GM18909 (cell line): ENCODE measurements at regions not wholly inside any gene's neighbourhood (a gene's known extent, or its start where the extent isn't known, plus 50 kb on each side); places are given as distances from the start of the nearest gene placed in this dataset.

ENCODE experiments used
- ATAC-seq: cut with Tn5 transposase; IDR thresholded peaks from one replicate; pipeline ENCODE4 v1.9.1; 2021; ENCODE audit warnings: mild to moderate bottlenecking; ENCODE audit not compliant: unreplicated experiment, poor library complexity

DNA sequence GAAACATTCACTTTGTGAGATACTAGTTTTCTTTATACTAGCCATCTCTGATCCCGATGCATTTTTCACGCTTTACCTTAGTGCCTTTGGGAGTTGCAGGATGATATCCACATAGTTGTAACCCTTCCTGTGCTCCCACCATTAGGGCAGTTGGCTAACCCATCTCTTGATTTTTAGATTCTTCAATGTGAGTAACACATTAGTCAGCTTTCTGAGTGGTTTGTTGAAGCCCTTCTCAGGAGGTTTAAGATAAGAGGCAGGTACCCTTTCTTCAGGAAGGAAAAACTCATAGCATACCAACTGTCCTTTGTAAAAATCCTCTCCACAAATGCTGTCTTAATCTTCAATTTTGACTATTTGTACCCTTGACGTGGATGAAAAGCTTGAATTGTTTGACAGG, 392.3 kb downstream of the DMAC1 start:
- ATAC-seq = no peak

DNA sequence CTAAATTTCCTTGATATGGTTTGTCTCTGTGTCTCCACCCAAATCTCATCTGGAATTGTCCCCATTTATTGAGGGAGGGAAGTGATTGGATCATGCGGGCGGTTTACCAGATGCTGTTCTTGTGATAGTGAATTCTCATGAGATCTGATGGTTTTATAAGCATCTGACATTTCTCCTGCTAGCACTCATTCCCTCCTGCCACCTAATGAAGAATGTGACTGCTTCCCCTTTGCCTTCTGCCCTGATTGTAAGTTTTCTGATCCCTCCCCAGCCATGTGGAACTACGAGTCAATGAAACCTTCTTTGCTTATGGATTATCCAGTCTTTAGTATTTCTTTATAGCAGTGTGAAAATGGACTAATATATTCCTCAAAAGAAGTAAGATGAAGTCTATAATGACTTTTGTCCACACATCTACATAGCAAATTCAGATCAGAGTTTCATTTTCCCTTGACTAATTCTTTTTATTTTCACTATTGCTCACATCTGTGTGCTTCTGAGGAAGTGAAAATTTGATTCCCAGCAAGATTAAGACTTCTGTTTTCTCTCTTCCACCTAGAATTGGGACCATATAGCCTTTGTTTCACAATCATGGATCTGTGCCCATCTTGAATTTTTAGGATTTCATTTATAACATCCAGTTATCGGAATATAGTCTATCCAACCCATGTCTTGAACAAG, 393.5 kb downstream of the DMAC1 start:
- peak; percentile 75 for ATAC-seq

DNA sequence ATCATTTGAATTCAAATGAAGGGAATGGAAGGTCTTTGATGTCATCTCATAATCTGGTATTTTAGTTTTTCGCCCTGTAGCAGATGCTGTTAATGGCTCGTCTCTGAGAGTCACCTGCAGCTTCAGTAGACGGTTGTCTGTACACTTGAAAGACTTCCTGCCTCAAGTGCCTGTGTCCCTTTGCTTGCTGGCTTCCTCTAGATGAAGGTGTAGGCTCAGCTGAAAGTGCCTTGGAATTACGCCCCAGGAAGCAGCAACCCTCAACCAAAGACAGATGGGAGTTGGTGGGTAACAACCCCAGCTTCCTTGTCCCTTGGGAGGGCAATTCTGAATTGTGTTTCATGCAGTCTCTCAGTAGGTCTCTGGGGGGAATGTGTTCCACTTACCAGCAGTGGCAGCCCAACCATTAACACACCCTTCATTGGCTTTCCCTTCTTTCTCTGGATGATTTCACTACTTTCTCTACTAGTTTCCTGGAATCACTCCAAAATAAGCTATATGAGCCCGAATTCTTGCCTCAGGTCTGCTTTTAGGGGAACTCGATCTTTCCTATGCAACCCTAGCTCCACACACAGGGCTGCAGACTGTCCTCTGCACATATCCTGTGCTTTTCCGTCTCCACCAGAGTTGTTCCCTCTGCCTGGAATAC, 395.6 kb downstream of the DMAC1 start:
- ATAC-seq = no peak

DNA sequence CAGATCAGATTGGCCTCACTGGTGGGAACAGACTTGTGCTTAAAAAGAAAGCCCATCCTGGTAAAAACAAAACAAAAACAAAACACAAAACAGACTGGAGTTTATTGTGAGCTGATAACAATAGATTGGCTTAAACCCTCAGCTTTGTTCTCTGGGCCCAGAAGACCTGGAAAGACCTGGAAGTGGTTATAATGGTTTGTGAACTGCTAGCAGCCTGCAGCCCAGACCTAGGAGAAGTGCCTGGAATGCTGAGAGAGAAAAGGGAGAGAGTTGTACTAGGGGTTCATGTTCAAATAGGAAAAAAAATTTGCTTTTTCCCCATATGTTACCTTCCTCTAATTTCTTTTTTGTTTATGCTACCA, 396.6 kb downstream of the DMAC1 start:
- no peak for ATAC-seq

DNA sequence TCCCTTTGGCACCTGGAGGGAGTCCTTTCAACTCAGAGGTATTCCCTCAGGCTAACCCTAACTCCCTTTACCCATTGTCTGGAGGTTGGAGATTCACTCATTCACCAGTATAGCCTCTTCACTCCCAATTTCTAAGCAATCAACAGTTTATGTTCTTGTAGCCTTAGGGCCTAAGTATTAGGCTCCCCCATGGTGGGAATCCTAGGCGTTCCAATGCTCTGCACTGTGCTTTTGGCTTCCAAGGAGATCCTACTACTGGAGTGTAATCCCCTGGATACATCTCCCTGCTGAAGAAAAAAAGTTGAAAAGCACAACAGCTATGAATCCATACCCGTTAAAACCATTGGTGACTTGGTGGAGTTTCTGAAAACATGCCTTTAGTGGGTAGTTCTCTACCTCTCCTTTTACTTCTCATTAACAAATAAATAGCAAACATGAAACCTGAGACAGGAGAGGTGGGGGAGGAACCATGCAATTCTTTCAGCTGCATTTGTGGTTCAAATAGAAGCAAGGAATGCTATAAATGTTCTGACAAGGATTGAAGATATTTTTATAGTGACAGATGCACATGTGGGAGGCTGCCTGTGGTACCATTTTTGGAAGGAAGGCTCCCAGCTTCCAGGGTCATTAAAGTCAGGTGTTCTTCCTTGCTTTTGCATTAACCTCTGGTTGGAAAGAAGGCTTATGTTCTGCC, 397.1 kb downstream of the DMAC1 start:
- ATAC-seq = no peak

DNA sequence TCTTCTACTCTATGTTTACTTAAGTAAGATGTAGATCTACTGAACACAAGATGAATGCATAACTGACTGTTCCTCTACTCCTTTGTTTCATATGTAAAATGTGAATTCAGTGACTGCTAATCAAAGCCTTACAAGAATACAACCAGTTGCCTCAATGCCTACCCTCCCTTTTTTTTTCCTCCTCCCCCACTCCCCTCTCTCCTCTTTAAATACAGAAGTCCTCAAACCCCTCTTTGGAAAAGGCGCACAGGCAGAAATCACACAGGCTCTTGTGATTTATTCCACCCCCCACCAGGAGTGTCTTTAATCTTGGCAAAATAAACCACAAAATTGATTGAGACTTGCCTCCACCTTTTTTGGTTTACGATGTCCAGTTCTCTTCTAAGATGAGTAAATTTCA, 398.5 kb downstream of the DMAC1 start:
- no peak for ATAC-seq

DNA sequence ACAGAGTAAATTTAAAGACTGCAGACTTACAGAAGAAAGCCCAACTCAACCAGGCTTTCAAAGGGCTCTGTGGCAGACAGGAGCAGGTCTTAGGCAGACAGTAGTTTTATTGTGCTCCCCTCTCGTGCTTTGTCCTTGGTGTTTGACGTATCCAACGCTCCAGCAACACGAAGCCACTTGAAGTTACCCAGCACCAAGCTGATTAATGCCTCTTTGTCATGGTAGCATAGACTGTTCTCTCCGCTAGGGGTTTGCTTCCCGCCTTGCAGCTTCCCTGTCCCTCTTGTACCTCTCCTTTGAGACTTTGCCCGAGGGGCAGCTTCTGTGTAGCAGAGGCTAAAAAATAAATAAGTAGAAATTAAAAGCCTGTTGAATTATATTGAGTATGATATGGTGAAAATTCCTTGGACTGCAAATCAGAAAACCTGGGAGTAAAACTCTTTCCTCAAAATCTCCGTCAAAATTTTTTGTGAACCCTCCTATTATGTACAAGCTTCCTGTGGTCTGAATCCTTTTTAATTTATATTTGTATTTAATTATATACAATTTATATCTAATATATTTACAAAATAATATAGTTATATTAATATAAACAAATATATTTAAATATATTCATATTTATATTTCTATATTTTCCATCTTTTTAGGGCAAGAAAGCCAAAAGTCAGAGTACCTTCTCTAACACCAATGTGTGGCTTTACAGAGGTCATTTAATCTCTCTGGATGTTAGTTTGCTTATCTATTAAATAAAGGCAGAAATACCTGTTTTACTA, 405.4 kb downstream of the DMAC1 start:
- ATAC-seq = no peak

DNA sequence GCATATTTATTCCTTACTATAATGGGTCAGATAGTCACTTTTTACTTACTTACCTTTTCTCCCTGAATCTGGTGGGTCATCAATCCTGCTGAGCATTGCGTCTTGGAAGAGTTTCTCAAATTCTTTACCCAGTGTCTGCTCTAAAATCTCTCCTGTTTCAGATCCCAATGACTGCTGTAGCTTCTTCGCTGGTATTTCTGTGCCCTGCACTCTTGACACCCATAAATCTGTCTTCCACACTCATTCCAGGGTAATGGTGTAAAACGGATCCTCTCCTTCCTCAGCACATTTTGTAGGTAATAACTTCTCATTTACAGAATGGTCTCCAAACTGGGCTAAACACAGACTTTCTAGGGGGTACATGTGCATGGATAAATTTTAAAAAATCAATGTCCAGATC, 407.4 kb downstream of the DMAC1 start:
- no peak for ATAC-seq

DNA sequence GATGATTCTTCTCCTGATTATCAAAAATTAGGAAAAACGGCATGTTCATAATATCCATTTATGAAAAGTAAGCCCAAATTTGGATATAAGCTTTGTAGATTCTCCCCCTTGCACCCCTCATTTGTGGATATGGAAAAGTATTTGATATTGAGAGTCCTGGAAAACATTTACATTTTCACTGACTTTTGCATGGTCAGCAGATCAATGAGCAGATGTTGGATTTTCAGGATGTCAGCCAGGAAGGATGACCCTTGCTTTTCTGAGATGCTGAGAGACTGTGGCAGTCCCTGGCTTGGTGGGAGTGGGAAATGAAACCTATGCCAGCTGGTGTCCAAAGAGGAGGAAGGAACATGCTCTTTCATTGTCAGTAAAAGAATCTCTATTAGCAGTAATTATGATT, 410.8 kb downstream of the DMAC1 start:
- ATAC-seq = no peak

DNA sequence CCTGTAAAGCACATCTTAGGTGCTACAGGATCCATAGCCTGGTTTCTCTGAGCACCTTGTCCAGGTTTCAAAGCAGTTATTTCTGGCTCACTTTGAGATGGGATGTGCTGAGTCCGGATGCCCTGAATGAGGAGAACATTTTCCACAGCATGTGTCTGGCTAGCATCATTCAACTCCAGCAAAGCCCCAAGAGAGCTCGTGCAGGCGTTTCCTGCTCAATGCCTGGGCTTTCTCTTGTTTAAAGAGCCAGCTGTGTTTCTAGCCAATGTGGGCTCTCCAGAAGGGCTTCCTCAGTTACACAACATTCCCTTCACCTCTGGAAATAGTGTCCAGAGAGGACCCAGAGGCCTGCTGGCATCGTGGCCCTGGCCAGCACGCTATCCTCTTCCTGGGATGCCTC, 411.7 kb downstream of the DMAC1 start:
- no peak for ATAC-seq

DNA sequence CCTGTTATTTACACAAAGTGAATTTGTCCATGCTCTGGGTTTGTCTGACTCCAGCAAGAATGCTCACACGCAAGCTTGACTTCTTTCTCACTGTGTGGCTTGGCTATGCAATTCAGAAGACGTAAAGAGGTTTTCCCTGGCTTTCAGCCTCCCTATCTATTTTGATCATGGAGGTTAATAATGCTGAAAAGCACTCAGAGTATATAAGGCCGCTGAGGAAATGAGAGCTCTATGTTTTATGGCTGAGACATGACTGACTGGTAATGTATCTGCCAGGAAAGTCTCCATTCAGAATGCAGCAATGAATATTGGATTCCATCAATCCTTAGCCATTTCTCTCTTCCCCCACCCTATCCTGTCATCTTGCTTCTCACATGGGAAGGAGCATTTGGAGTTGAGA, 417.3 kb downstream of the DMAC1 start:
- ATAC-seq = no peak

DNA sequence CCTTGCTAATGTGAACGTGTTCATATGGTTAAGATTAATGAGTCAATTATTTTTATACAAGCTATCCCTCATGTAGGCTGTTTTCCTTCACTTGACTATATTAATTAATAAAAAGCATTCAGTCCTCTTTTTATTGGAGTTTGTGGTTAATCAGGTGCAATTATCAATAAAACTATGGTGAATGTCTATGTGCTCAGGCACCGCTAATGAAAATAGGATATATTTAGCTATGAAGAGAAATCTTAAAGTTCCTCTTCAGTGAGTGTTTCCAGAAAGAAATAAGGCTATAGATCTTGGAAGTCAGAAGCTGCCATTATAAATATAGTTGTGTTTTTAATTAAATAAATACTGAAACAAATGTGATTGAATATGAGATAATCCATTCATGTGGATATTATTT, 422.1 kb downstream of the DMAC1 start:
- no peak for ATAC-seq

DNA sequence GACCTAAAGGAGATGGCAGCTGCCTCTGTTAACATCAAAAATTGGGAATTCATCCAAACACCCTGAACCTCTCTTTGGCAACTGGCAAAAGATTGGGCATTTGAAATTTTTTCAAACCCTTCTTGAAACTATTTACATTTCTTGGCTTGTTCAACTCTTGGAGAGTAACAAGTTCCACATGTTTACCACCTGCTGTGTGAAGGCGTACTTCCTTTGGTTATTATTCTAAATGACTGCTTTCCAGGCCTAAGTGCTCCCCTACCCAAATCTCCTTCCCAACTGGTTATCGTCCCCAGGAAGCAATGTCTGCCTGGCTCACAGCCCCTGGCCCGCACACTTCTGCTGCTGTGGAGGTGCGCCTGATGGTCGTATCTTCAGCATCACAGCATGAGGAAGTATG, 422.7 kb downstream of the DMAC1 start:
- ATAC-seq = no peak

DNA sequence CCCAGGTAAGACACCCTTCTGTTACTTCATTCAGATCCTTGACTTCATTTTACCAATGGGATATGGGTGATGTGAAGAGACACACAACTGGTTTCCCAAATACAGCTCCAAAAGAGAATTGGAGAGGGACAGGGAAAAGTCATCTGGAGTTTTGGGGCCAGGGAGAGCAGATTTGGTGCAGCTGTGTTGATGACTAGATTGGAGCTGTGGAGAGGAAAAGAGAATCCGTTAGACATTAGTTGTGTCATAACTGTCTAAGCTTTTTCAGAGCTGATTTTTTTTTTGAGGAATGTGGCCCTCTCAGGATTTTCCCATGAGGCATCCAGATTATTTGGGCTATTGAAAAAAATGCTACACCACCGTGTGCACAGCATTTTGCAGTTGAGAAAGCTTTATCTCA, 423.4 kb downstream of the DMAC1 start:
- no peak for ATAC-seq

DNA sequence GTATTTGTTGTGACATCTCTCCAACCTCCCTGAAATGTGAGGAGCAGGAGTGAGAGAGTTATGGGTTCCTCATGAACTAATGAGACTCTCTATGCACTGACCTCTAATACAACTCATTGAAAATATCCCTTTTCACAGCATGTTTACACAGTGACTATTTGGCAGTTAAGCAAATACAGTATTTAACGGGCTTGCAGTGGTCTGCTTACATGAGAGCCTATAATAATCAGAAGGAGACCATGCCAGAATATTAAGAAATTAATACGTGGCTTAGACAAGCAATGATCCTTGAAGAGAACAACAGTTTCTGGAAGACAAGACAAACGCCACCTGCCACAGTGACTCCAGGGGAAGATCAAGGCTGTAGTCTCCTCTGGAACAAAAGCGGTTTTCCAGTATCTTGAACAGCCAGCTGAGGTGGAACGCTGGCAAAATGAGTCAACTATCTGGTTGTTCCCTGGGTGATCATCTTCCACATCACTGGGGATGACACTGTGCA, 424.5 kb downstream of the DMAC1 start:
- ATAC-seq = no peak

DNA sequence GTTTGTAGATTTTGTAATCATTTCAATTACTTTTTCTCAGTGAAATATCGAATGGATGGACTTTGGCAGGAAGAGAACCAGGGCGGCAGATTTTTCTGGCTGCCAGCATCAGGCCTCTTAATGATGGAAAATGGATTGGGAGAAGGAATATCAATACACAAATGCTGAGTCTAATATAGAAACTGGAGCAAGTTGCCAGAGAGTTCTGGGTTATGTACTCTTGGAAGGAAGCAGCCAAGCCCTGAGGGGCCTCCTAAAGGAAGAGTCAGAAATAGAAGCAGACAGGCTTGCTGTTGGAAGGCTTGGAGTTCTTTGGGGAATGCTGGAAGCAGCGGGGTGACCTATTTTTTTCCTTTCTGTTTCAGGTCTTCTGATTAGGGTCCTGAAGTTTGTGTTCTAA, 428.6 kb downstream of the DMAC1 start:
- ATAC-seq = no peak

DNA sequence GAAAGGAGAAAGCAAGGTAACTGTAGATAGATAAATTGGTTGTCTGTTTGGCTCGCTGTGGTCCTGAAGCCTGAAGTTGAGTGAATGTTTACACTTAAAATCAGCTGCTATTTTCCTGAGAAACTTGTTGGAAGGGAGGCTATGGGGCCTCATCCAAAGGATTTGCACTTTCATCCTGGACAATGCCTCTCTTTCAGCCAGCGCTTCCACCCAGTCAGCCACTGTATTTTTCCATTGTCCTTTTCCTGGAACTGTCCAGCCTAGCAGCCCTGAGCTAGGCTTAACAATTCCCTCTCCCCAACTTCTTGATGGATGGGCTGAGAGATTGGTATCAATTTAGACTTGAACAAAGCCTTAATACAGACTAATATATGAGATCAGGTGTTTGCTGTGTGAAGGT, 429.2 kb downstream of the DMAC1 start:
- no peak for ATAC-seq

DNA sequence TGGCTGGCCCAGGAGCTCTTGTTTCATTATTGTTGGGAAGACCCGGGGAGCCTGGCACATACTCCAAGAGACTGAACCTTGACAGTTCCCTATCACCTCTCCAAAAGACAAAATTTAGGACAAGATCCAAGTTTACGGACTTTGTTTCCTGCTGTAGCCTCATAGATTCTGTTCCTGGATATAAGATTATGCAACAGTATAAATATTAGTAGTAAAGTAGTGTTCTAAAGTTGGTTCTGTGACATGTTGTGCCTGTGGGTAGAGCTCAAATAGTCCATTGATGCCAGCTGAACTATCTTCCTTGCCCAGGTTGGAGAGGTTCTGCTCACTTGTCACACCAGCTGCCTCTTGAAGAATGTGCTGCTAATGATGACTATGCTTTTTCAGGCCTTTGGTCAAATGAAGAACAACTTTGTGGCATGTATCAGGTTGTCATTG, 430.2 kb downstream of the DMAC1 start:
- ATAC-seq = no peak

DNA sequence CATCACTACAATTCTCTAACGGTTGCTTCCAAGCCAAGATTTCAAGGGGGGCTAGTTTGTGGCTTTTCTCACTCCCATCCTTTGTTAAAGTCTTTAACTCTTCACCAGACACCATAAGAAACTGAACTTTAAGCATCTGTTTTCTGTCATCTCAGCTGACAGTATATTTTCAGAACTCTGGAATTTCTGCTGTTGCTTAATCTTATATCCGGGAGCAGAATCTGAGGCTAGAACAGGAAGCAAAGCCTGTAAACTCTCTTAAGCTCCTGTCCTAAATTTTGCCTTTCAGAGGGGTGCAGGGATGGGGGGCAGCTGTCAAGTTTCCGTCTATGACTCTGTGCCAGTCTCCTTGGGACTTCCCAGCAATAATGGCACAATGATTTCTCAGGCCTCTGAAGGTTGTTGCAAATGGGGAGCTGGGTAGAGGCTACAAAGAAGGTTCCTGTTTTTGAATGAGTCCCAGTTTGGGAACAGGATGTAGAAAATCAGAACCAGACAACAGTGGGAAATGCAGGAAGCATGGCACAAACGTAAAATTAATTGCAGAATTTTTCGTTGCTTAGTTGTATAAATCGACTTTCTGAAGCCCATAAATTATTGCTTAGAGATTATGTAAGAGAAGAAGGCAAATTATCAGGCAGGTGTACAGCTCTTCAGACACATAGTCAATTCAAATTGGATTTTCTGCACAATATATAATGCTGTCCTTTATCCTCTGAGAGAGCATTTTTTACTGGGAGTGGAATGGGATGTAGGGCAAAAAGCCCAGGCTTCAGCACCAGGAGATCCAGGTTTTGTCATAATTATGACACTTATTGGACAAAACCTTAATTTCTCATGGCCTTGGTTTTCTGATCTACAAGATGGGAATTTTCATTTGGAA, 430.9 kb downstream of the DMAC1 start:
- ATAC-seq = no peak

DNA sequence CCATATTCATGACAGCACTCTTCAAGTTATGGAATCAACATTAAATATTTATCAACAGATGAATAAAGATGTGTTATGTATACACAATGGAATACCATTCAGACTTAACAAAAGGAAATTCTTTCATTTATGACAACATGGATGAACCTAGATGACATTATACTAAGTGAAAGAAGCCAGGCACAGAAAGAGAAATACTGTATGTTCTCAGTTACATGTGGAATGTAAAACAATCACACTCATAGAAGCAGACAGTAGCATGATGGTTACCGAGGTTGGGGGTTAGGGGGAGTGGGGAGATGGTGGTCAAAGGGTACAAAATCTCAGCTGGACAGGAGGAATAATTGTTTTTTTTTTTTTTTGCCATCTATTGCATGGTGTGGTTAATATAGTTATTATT, 431.9 kb downstream of the DMAC1 start:
- no peak for ATAC-seq
